ENCODE measurements at regions not wholly inside any gene's neighbourhood (a gene's known extent, or its start where the extent isn't known, plus 50 kb on each side); places are given as distances from the start of the nearest gene placed in this dataset.
"Not testable (repeated sequence)": the region's sequence is repeated elsewhere in the genome, so short reads cannot be mapped to it uniquely, and the experiment has no call there.

- H3K9me3 Mint-ChIP-seq, result no peaks in the 10 kb centered on the region
- H3K27me3 Mint-ChIP-seq, result peaks cover 2% of the 10 kb centered on the region
- H3K4me3 Mint-ChIP-seq, result no peak overlapping the region
- no peaks in the 10 kb centered on the region for H3K4me1 Mint-ChIP-seq
- H3K36me3 Mint-ChIP-seq, result no peaks in the 10 kb centered on the region
- H3K27ac Mint-ChIP-seq, result no peak overlapping the region
Measured at GRCh38 chr10:33493978-33494377, 159.5 kb upstream of the NRP1 start.

- Mint-ChIP-seq H3K27me3 (peaks cover 2% of the 10 kb centered on the region), H3K4me3 (no peak overlapping the region)
Measured at GRCh38 chr10:33493497-33493896, 159.0 kb upstream of the NRP1 start.

GRCh38 chr10:33492701-33493345 is 158.4 kb upstream of the NRP1 start:
- Mint-ChIP-seq H3K27me3 (peaks cover 2% of the 10 kb centered on the region), H3K9me3 (peaks cover 0 to 2% (median 0%) of the 10 kb centered on the region in 3 donors), H3K27ac (no peak overlapping the region), H3K4me3 (no peak overlapping the region), H3K36me3 (no peaks in the 10 kb centered on the region), H3K4me1 (no peaks in the 10 kb centered on the region)

More at GRCh38 chr10:33493497-33493896, 159.0 kb upstream of the NRP1 start:
- no peak overlapping the region for H3K27ac Mint-ChIP-seq
- H3K36me3 Mint-ChIP-seq, result no peaks in the 10 kb centered on the region
- no peaks in the 10 kb centered on the region for H3K9me3 Mint-ChIP-seq
- H3K4me1 Mint-ChIP-seq, result no peaks in the 10 kb centered on the region

- H3K4me3 Mint-ChIP-seq, result no peak overlapping the region
- peaks cover 0 to 2% (median 0%) of the 10 kb centered on the region in 3 donors for H3K9me3 Mint-ChIP-seq
- no peak overlapping the region for H3K27ac Mint-ChIP-seq
- peaks cover 0 to 7% (median 0%) of the 10 kb centered on the region in 3 donors for H3K4me1 Mint-ChIP-seq
- no peaks in the 10 kb centered on the region for H3K27me3 Mint-ChIP-seq
- H3K36me3 Mint-ChIP-seq, result no peaks in the 10 kb centered on the region
Measured at GRCh38 chr10:33489501-33490176, 155.2 kb upstream of the NRP1 start.

GRCh38 chr10:33487014-33487776 is 152.7 kb upstream of the NRP1 start:
- no peaks in the 10 kb centered on the region for H3K36me3 Mint-ChIP-seq
- H3K27me3 Mint-ChIP-seq, result no peaks in the 10 kb centered on the region
- no peak overlapping the region for H3K27ac Mint-ChIP-seq
- peaks cover 0 to 7% (median 2%) of the 10 kb centered on the region in 3 donors for H3K4me1 Mint-ChIP-seq
- H3K9me3 Mint-ChIP-seq, result peaks cover 0 to 2% (median 0%) of the 10 kb centered on the region in 3 donors
- H3K4me3 Mint-ChIP-seq, result peak overlapping the region in 1 of 4 donors; percentile 25

- no peaks in the 10 kb centered on the region for H3K27me3 Mint-ChIP-seq
- no peak overlapping the region for H3K4me3 Mint-ChIP-seq
- no peaks in the 10 kb centered on the region for H3K36me3 Mint-ChIP-seq
Measured at GRCh38 chr10:33485276-33485675, 150.8 kb upstream of the NRP1 start.

GRCh38 chr10:33484787-33485186 is 150.3 kb upstream of the NRP1 start:
- Mint-ChIP-seq H3K27ac (no peak overlapping the region), H3K9me3 (peaks cover 0 to 4% (median 0%) of the 10 kb centered on the region in 3 donors), H3K4me1 (peaks cover 0 to 7% (median 2%) of the 10 kb centered on the region in 3 donors), H3K4me3 (no peak overlapping the region), H3K36me3 (no peaks in the 10 kb centered on the region), H3K27me3 (no peaks in the 10 kb centered on the region)

More at GRCh38 chr10:33485276-33485675, 150.8 kb upstream of the NRP1 start:
- Mint-ChIP-seq H3K27ac (no peak overlapping the region), H3K4me1 (peaks cover 0 to 7% (median 2%) of the 10 kb centered on the region in 3 donors), H3K9me3 (peaks cover 0 to 4% (median 0%) of the 10 kb centered on the region in 3 donors)

GRCh38 chr10:33483816-33484190 is 149.3 kb upstream of the NRP1 start:
- H3K4me3 Mint-ChIP-seq, result no peak overlapping the region

GRCh38 chr10:33483124-33483815 is 148.8 kb upstream of the NRP1 start:
- Mint-ChIP-seq H3K27ac (no peak overlapping the region), H3K36me3 (no peaks in the 10 kb centered on the region), H3K4me1 (peaks cover 0 to 7% (median 2%) of the 10 kb centered on the region in 3 donors), H3K27me3 (no peaks in the 10 kb centered on the region), H3K9me3 (peaks cover 0 to 4% (median 0%) of the 10 kb centered on the region in 3 donors), H3K4me3 (no peak overlapping the region)

More at GRCh38 chr10:33483816-33484190, 149.3 kb upstream of the NRP1 start:
- no peaks in the 10 kb centered on the region for H3K27me3 Mint-ChIP-seq
- peaks cover 0 to 4% (median 0%) of the 10 kb centered on the region in 3 donors for H3K9me3 Mint-ChIP-seq
- H3K4me1 Mint-ChIP-seq, result peaks cover 0 to 7% (median 2%) of the 10 kb centered on the region in 3 donors
- H3K36me3 Mint-ChIP-seq, result no peaks in the 10 kb centered on the region
- no peak overlapping the region for H3K27ac Mint-ChIP-seq

GRCh38 chr10:33482486-33482885 is 148.0 kb upstream of the NRP1 start:
- no peaks in the 10 kb centered on the region for H3K27me3 Mint-ChIP-seq
- H3K4me3 Mint-ChIP-seq, result no peak overlapping the region
- peaks cover 0 to 7% (median 2%) of the 10 kb centered on the region in 3 donors for H3K4me1 Mint-ChIP-seq
- H3K36me3 Mint-ChIP-seq, result no peaks in the 10 kb centered on the region
- peaks cover 0 to 2% (median 0%) of the 10 kb centered on the region in 3 donors for H3K9me3 Mint-ChIP-seq
- no peak overlapping the region for H3K27ac Mint-ChIP-seq

- peaks cover 0 to 2% (median 0%) of the 10 kb centered on the region in 3 donors for H3K9me3 Mint-ChIP-seq
- peaks cover 0 to 2% (median 0%) of the 10 kb centered on the region in 3 donors for H3K4me1 Mint-ChIP-seq
- H3K27me3 Mint-ChIP-seq, result no peaks in the 10 kb centered on the region
- no peak overlapping the region for H3K27ac Mint-ChIP-seq
- peaks cover 2% of the 10 kb centered on the region for H3K36me3 Mint-ChIP-seq
- no peak overlapping the region for H3K4me3 Mint-ChIP-seq
Measured at GRCh38 chr10:33481184-33481583, 146.7 kb upstream of the NRP1 start.

- H3K4me1 Mint-ChIP-seq, H3K9me3 Mint-ChIP-seq, H3K27ac Mint-ChIP-seq, H3K36me3 Mint-ChIP-seq, H3K27me3 Mint-ChIP-seq, H3K4me3 Mint-ChIP-seq: not testable (repeated sequence)
Measured at GRCh38 chr10:33480417-33480816, 145.9 kb upstream of the NRP1 start.

GRCh38 chr10:33478675-33479125 is 144.2 kb upstream of the NRP1 start:
- peaks cover 0 to 2% (median 1%) of the 10 kb centered on the region in 3 donors for H3K9me3 Mint-ChIP-seq

GRCh38 chr10:33478089-33478674 is 143.7 kb upstream of the NRP1 start:
- no peaks in the 10 kb centered on the region for H3K4me1 Mint-ChIP-seq
- H3K36me3 Mint-ChIP-seq, result peaks cover 2% of the 10 kb centered on the region
- H3K27ac Mint-ChIP-seq, result no peak overlapping the region
- no peak overlapping the region for H3K4me3 Mint-ChIP-seq
- peaks cover 0 to 2% (median 1%) of the 10 kb centered on the region in 3 donors for H3K9me3 Mint-ChIP-seq
- H3K27me3 Mint-ChIP-seq, result no peaks in the 10 kb centered on the region

More at GRCh38 chr10:33478675-33479125, 144.2 kb upstream of the NRP1 start:
- Mint-ChIP-seq H3K4me1 (peaks cover 0 to under 1% (median 0%) of the 10 kb centered on the region in 3 donors), H3K4me3 (no peak overlapping the region), H3K36me3 (peaks cover 2% of the 10 kb centered on the region), H3K27me3 (no peaks in the 10 kb centered on the region), H3K27ac (no peak overlapping the region)
